ENCODE measurements at regions not wholly inside any gene's neighbourhood (a gene's known extent, or its start where the extent isn't known, plus 50 kb on each side); places are given as distances from the start of the nearest gene placed in this dataset.

- no peak for TF ChIP-seq CTCF (IDR thresholded peaks at IDR 0.05)
- intact Hi-C loops (cut with DNase I): no loop called here
- DNase-seq: no peak
Measured at GRCh38 chr16:8278031-8278580, 312.2 kb downstream of the TMEM114 start.

GRCh38 chr16:8271344-8271743 is 319.0 kb downstream of the TMEM114 start:
- no peak for TF ChIP-seq CTCF (IDR thresholded peaks at IDR 0.05)
- no peaks in the 10 kb centered on the region for H3K9me3 ChIP-seq
- DNase-seq (no peak), ATAC-seq (no peak)
- H3K4me3 ChIP-seq: no peak overlapping the region
- H3K27me3 ChIP-seq: no peaks in the 10 kb centered on the region
- intact Hi-C loops (cut with DNase I): no loop called here
- H3K36me3 ChIP-seq: no peaks in the 10 kb centered on the region
- no peak overlapping the region for H3K27ac ChIP-seq
- no peaks in the 10 kb centered on the region for H3K4me1 ChIP-seq

More at GRCh38 chr16:8278031-8278580, 312.2 kb downstream of the TMEM114 start:
- Histone ChIP-seq H3K36me3 (no peaks in the 10 kb centered on the region), H3K9me3 (no peaks in the 10 kb centered on the region), H3K27me3 (no peaks in the 10 kb centered on the region), H3K4me3 (no peak overlapping the region), H3K4me1 (no peaks in the 10 kb centered on the region), H3K27ac (no peak overlapping the region)
- ATAC-seq: no peak

GRCh38 chr16:8262299-8262698 is 328.0 kb downstream of the TMEM114 start:
- no peak for TF ChIP-seq CTCF (IDR thresholded peaks at IDR 0.05)
- H3K9me3 ChIP-seq: no peaks in the 10 kb centered on the region
- no peak for ATAC-seq

GRCh38 chr16:8260140-8260539 is 330.2 kb downstream of the TMEM114 start:
- Histone ChIP-seq H3K4me1 (no peaks in the 10 kb centered on the region), H3K27ac (no peak overlapping the region), H3K9me3 (no peaks in the 10 kb centered on the region), H3K36me3 (no peaks in the 10 kb centered on the region), H3K4me3 (no peak overlapping the region), H3K27me3 (no peaks in the 10 kb centered on the region)
- DNase-seq (no peak), ATAC-seq (no peak)
- intact Hi-C loops (cut with DNase I): no loop called here
- no peak for TF ChIP-seq CTCF (IDR thresholded peaks at IDR 0.05)

More at GRCh38 chr16:8262299-8262698, 328.0 kb downstream of the TMEM114 start:
- no peak overlapping the region for H3K4me3 ChIP-seq
- H3K36me3 ChIP-seq: no peaks in the 10 kb centered on the region
- H3K27me3 ChIP-seq: no peaks in the 10 kb centered on the region
- H3K4me1 ChIP-seq: no peaks in the 10 kb centered on the region
- intact Hi-C loops (cut with DNase I): no loop called here
- no peak for DNase-seq
- H3K27ac ChIP-seq: no peak overlapping the region

GRCh38 chr16:8258523-8258922 is 331.8 kb downstream of the TMEM114 start:
- no peak for ATAC-seq

More at GRCh38 chr16:8258523-8258922, 331.8 kb downstream of the TMEM114 start:
- intact Hi-C loops (cut with DNase I): no loop called here
- Histone ChIP-seq H3K4me1 (no peaks in the 10 kb centered on the region), H3K36me3 (no peaks in the 10 kb centered on the region), H3K9me3 (no peaks in the 10 kb centered on the region), H3K27ac (no peak overlapping the region), H3K27me3 (no peaks in the 10 kb centered on the region), H3K4me3 (no peak overlapping the region)
- TF ChIP-seq CTCF (IDR thresholded peaks at IDR 0.05): no peak
- DNase-seq: no peak

All from upper lobe of right lung (tissue), 1 donor.